SK-N-SH treated with all-trans-retinoic acid at 6 μM for 48 hours (cell line): ENCODE measurements at regions not wholly inside any gene's neighbourhood (a gene's known extent, or its start where the extent isn't known, plus 50 kb on each side); places are given as distances from the start of the nearest gene placed in this dataset.

Experiments used
- ARNTL ChIP-seq: fragments of 450-650 bp; formaldehyde crosslinking; IDR thresholded peaks from 2 replicates; pipeline ENCODE4 v1.5.0; 2020; ENCODE audit warnings: low read depth, mild to moderate bottlenecking, moderate library complexity, borderline replicate concordance
- CREB5 ChIP-seq: fragments of 250-450 bp; sonication (Bioruptor Pico); IDR thresholded peaks from 2 replicates; pipeline ENCODE4 v1.5.1; 2020; ENCODE audit warnings: low read depth, mild to moderate bottlenecking, moderate library complexity
- ISL1 ChIP-seq: fragments of 250-450 bp; sonication (Bioruptor Pico); IDR thresholded peaks from 2 replicates; pipeline ENCODE4 v2.1.2; 2022; ENCODE audit warnings: mild to moderate bottlenecking, moderate library complexity
- PATZ1 ChIP-seq: fragments of 250-450 bp; sonication (Bioruptor Pico); IDR thresholded peaks from 2 replicates; pipeline ENCODE4 v1.8.0; 2020; ENCODE audit warnings: mild to moderate bottlenecking, moderate library complexity, borderline replicate concordance
- RARB ChIP-seq: fragments of 250-450 bp; sonication (Bioruptor Pico); IDR thresholded peaks from 2 replicates; pipeline ENCODE4 v1.8.0; 2021; ENCODE audit warnings: mild to moderate bottlenecking, moderate library complexity
- SNAI2 ChIP-seq: fragments of 250-450 bp; sonication (Bioruptor Pico); IDR thresholded peaks from 2 replicates; pipeline ENCODE4 v1.5.0; 2020; ENCODE audit warnings: mild to moderate bottlenecking, moderate library complexity
- TSHZ2 ChIP-seq: fragments of 250-450 bp; sonication (Bioruptor Pico); IDR thresholded peaks from 2 replicates; pipeline ENCODE4 v1.5.0; 2020; ENCODE audit warnings: mild to moderate bottlenecking, moderate library complexity
- ZFP3 ChIP-seq: fragments of 250-450 bp; sonication (Bioruptor Pico); IDR thresholded peaks from 2 replicates; pipeline ENCODE4 v1.5.0; 2020; ENCODE audit warnings: mild to moderate bottlenecking, moderate library complexity
- ZFP30 ChIP-seq: fragments of 450-650 bp; formaldehyde crosslinking; IDR thresholded peaks from 2 replicates; pipeline ENCODE4 v1.5.0; 2022; ENCODE audit warnings: mild to moderate bottlenecking, moderate library complexity
- ZNF70 ChIP-seq: fragments of 450-650 bp; formaldehyde crosslinking; IDR thresholded peaks from 2 replicates; pipeline ENCODE4 v1.5.0; 2020; ENCODE audit warnings: mild to moderate bottlenecking, moderate library complexity

- TF ChIP-seq ARNTL (CRISPR knock-in tag) (no peak), SNAI2 (CRISPR knock-in tag) (no peak), ZNF70 (CRISPR knock-in tag) (no peak), PATZ1 (no peak), ZFP30 (CRISPR knock-in tag) (no peak), RARB (CRISPR knock-in tag) (no peak), ZFP3 (CRISPR knock-in tag) (no peak), CREB5 (CRISPR knock-in tag) (no peak), ISL1 (CRISPR knock-in tag) (no peak), TSHZ2 (CRISPR knock-in tag) (no peak)
Measured at GRCh38 chr12:63400318-63400717, 249.3 kb upstream of the AVPR1A start.
